ENCODE measurements at regions not wholly inside any gene's neighbourhood (a gene's known extent, or its start where the extent isn't known, plus 50 kb on each side); places are given as distances from the start of the nearest gene placed in this dataset.

DNA sequence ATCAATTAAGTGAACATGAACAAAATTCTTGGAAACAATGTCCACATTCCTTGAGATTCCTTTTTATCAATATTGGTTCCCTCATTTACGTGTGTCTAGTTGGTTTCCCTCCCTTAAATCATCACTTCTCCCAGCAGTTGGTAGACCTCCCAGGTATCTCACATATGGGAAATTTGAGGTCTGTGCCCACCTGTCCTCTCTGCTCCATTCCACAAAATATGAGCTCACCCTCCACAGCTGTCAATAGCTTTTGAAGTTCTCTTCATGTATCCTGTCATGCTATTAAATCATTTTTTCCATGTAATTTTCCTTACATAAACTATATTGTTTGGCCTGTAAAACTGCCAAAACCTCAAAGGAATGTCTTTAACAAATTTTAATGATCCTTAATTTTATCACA lies 992.2 kb upstream of the ACVR2A start (continued):
- TF ChIP-seq ZSCAN23 (tag by site-specific recombination; IDR thresholded peaks at IDR 0.05), result no peak
- no peak for TF ChIP-seq KLF1 (tag by site-specific recombination; IDR thresholded peaks at IDR 0.05)
- TF ChIP-seq ZXDB (tag by site-specific recombination; IDR thresholded peaks at IDR 0.05), result no peak
- TF ChIP-seq ZNF184 (tag by site-specific recombination; IDR thresholded peaks at IDR 0.05), result no peak

DNA sequence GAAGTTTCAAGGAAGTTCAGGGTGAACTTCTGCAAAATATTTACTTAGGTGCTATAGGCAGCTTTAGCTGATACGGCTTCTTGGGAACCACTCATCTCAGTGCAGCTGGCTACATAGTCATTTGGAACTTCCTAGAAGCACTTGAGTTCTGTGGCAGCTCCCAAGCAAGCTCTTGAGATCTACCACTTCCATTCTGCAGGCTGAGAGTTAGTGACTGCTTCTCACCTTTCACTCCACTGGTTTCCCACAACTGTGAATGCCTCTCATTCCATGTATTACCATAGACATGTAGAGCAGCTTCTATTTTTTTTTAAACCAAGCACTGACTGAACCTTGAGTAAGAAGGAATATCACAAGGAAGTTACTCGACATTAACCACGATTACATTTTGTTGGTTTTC lies 994.1 kb upstream of the ACVR2A start:
- Histone ChIP-seq H3K4me1 (ENCODE audit: control insufficient read depth, insufficient read depth, low read length) (no peaks in the 10 kb centered on the region), H3K36me3 (ENCODE audit: control insufficient read depth in 2 of 2, insufficient read depth in 1 of 2, low read length in 2 of 2) (no peaks in the 10 kb centered on the region), H3K9me3 (ENCODE audit: control insufficient read depth, insufficient read depth, low read depth, low read length) (no peaks in the 10 kb centered on the region), H3K4me3 (ENCODE audit: low read depth, low read length) (no peak overlapping the region), H3K27ac (ENCODE audit: extremely low read depth, low read depth, low read length) (no peak overlapping the region)
- ChIA-PET CTCF (interaction anchor here (0.6 to 1.1 kb wide), 2 partner anchors 117 to 1036 kb away, joined by 3 to 5 read pairs; no protein-coding TSS in a partner anchor), POLR2A (no interaction called here)
- no peak for TF ChIP-seq ZBTB21 (tag by site-specific recombination; IDR thresholded peaks at IDR 0.05)

DNA sequence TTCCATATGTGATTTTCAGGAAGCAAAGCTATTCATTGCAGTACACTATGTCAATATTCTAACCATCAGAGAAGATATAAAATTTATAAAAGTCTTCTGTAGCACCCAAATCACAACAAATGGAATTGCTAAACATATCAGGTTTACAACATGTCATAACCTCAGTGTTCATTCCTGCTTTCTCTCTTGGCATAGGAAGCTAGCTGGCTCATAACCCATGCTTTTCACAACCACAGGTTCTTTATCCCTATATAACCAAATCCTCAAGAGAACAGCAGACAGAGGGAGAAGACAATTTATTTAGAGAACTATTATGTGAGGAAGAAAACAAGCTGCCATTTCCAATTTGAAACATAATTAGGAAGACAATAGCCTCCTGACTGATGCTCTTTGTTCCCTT lies 997.0 kb upstream of the ACVR2A start:
- ChIA-PET POLR2A (no interaction called here), CTCF (no interaction called here)

DNA sequence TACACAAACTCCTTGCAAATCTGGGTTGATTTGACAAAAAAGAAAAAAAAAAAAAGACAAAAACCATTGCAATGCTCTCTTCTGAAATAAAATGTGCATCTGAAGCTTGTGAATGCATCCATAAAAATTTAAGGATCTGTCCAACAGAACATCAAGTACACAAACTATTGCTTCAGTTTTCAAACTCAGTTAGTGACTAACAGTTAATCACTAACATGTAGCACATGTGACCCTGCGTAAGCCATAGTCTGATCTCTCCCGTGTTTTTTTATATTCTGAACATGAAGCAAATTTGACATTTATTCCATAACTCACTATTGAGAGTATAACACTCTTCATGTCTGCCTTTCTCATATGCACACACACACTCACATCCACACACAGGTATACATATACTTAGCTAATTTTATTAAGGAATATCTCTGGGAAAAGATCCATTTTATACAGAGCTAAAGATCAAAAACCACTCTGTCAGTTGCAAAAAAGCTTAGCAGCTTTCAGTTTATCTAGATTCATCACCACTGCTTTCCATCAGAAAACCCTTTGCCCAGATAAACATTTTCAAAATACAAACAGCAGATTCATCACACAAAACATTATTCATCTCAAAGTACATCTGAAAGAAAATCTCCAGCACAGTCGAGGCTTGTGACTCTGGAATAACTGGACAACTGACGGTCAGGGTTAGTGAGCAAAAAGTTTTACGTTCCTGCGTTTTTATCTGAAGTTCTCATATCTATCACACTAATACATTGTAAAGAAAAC lies 1000.4 kb upstream of the ACVR2A start:
- ChIA-PET POLR2A (no interaction called here), CTCF (no interaction called here)
- TF ChIP-seq, protein P1, sequence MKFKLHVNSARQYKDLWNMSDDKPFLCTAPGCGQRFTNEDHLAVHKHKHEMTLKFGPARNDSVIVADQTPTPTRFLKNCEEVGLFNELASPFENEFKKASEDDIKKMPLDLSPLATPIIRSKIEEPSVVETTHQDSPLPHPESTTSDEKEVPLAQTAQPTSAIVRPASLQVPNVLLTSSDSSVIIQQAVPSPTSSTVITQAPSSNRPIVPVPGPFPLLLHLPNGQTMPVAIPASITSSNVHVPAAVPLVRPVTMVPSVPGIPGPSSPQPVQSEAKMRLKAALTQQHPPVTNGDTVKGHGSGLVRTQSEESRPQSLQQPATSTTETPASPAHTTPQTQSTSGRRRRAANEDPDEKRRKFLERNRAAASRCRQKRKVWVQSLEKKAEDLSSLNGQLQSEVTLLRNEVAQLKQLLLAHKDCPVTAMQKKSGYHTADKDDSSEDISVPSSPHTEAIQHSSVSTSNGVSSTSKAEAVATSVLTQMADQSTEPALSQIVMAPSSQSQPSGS (tag by site-specific recombination; IDR thresholded peaks at IDR 0.05; ENCODE audit: low read depth), result no peak
- TF ChIP-seq GLI2 (tag by site-specific recombination; IDR thresholded peaks at IDR 0.05; ENCODE audit: borderline replicate concordance, low read depth) (no peak), ZNF184 (tag by site-specific recombination; IDR thresholded peaks at IDR 0.05) (no peak), ZNF169 (tag by site-specific recombination; IDR thresholded peaks at IDR 0.05) (no peak), ZNF747 (tag by site-specific recombination; IDR thresholded peaks at IDR 0.05) (no peak)

More for the DNA sequence above, 997.0 kb upstream of the ACVR2A start:
- Histone ChIP-seq H3K27ac (ENCODE audit: extremely low read depth, low read depth, low read length) (no peak overlapping the region), H3K36me3 (ENCODE audit: control insufficient read depth in 2 of 2, insufficient read depth in 1 of 2, low read length in 2 of 2) (no peaks in the 10 kb centered on the region), H3K4me1 (ENCODE audit: control insufficient read depth, insufficient read depth, low read length) (no peaks in the 10 kb centered on the region), H3K4me3 (ENCODE audit: low read depth, low read length) (no peak overlapping the region), H3K9me3 (ENCODE audit: control insufficient read depth, insufficient read depth, low read depth, low read length) (no peaks in the 10 kb centered on the region)
- no peak for TF ChIP-seq ZNF530 (tag by site-specific recombination; IDR thresholded peaks at IDR 0.05; ENCODE audit: low read depth)
- no peak for TF ChIP-seq ZNF114 (tag by site-specific recombination; IDR thresholded peaks at IDR 0.05)
- TF ChIP-seq ZNF544 (tag by site-specific recombination; IDR thresholded peaks at IDR 0.05), result no peak
- no peak for TF ChIP-seq IKZF3 (tag by site-specific recombination; IDR thresholded peaks at IDR 0.05)
- no peak for TF ChIP-seq KLF9 (tag by site-specific recombination; IDR thresholded peaks at IDR 0.05; ENCODE audit: low read depth)
- TF ChIP-seq, protein P2, sequence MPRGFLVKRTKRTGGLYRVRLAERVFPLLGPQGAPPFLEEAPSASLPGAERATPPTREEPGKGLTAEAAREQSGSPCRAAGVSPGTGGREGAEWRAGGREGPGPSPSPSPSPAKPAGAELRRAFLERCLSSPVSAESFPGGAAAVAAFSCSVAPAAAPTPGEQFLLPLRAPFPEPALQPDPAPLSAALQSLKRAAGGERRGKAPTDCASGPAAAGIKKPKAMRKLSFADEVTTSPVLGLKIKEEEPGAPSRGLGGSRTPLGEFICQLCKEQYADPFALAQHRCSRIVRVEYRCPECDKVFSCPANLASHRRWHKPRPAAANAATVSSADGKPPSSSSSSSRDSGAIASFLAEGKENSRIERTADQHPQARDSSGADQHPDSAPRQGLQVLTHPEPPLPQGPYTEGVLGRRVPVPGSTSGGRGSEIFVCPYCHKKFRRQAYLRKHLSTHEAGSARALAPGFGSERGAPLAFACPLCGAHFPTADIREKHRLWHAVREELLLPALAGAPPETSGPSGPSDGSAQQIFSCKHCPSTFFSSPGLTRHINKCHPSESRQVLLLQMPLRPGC (tag by site-specific recombination; IDR thresholded peaks at IDR 0.05), result no peak
- TF ChIP-seq OVOL3 (tag by site-specific recombination; IDR thresholded peaks at IDR 0.05), result no peak
- TF ChIP-seq, protein P3, sequence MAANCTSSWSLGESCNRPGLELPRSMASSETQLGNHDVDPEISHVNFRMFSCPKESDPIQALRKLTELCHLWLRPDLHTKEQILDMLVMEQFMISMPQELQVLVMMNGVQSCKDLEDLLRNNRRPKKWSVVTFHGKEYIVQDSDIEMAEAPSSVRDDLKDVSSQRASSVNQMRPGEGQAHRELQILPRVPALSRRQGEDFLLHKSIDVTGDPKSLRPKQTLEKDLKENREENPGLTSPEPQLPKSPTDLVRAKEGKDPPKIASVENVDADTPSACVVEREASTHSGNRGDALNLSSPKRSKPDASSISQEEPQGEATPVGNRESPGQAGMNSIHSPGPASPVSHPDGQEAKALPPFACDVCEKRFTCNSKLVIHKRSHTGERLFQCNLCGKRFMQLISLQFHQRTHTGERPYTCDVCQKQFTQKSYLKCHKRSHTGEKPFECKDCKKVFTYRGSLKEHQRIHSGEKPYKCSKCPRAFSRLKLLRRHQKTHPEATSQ (tag by site-specific recombination; IDR thresholded peaks at IDR 0.05), result no peak
- TF ChIP-seq SCRT1 (tag by site-specific recombination; IDR thresholded peaks at IDR 0.05; ENCODE audit: borderline replicate concordance), result no peak
- TF ChIP-seq ZNF37A (tag by site-specific recombination; IDR thresholded peaks at IDR 0.05), result no peak
- TF ChIP-seq, protein P4, sequence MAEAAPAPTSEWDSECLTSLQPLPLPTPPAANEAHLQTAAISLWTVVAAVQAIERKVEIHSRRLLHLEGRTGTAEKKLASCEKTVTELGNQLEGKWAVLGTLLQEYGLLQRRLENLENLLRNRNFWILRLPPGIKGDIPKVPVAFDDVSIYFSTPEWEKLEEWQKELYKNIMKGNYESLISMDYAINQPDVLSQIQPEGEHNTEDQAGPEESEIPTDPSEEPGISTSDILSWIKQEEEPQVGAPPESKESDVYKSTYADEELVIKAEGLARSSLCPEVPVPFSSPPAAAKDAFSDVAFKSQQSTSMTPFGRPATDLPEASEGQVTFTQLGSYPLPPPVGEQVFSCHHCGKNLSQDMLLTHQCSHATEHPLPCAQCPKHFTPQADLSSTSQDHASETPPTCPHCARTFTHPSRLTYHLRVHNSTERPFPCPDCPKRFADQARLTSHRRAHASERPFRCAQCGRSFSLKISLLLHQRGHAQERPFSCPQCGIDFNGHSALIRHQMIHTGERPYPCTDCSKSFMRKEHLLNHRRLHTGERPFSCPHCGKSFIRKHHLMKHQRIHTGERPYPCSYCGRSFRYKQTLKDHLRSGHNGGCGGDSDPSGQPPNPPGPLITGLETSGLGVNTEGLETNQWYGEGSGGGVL (tag by site-specific recombination; IDR thresholded peaks at IDR 0.05), result no peak
- TF ChIP-seq ZSCAN16 (tag by site-specific recombination; IDR thresholded peaks at IDR 0.05), result no peak
- TF ChIP-seq PRDM1 (tag by site-specific recombination; IDR thresholded peaks at IDR 0.05), result no peak

More for the DNA sequence above, 1000.4 kb upstream of the ACVR2A start:
- no peaks in the 10 kb centered on the region for H3K4me1 ChIP-seq (ENCODE audit: control insufficient read depth, insufficient read depth, low read length)
- H3K9me3 ChIP-seq (ENCODE audit: control insufficient read depth, insufficient read depth, low read depth, low read length), result no peaks in the 10 kb centered on the region
- H3K36me3 ChIP-seq (ENCODE audit: control insufficient read depth in 2 of 2, insufficient read depth in 1 of 2, low read length in 2 of 2), result no peaks in the 10 kb centered on the region
- no peak overlapping the region for H3K4me3 ChIP-seq (ENCODE audit: low read depth, low read length)
- no peak overlapping the region for H3K27ac ChIP-seq (ENCODE audit: extremely low read depth, low read depth, low read length)

Measured in HEK293 (cell line).